Body of pancreas (tissue), 4 donors: ENCODE measurements at regions not wholly inside any gene's neighbourhood (a gene's known extent, or its start where the extent isn't known, plus 50 kb on each side); places are given as distances from the start of the nearest gene placed in this dataset.

Source experiments
- POLR2A ChIP-seq, 3 donors: fragments of 450-650 bp; IDR thresholded peaks; one replicate each; pipeline ENCODE4 v1.6.1; 2016; ENCODE audit warnings: antibody characterized with exemption in 3 of 3, mild to moderate bottlenecking in 2 of 3
- TF ChIP-seq, protein P1 (sequence below), 7 experiments: fragments of 450-650 bp in 4 of 7; fragments of 200-600 bp in 3 of 7; sonication (generic) in 3 of 7; IDR thresholded peaks; one replicate each; pipeline ENCODE4 v1.5.1; 2016 to 2019; ENCODE audit warnings: antibody characterized with exemption in 7 of 7

DNA sequence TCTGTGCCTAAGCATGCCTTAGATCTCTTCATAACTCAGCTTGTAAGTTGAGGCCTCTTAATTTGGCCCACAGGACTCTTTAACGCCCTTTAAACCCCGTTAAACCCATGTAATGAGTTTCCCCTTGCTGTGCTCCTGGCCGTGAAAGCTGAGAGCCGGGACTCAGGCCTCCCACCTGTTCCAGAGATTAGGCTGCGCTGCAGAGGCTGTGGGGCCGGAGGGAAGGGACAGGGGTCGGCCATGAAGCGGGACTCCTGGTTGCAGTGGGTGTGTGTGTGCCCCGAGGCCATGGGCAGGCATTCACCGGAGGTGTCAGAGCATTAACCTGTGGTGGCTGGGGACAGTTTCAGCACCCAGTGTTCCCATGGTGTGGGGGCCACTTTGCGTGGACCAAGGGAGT is 150.8 kb upstream of the IRX3 start:
- TF ChIP-seq, protein P1, sequence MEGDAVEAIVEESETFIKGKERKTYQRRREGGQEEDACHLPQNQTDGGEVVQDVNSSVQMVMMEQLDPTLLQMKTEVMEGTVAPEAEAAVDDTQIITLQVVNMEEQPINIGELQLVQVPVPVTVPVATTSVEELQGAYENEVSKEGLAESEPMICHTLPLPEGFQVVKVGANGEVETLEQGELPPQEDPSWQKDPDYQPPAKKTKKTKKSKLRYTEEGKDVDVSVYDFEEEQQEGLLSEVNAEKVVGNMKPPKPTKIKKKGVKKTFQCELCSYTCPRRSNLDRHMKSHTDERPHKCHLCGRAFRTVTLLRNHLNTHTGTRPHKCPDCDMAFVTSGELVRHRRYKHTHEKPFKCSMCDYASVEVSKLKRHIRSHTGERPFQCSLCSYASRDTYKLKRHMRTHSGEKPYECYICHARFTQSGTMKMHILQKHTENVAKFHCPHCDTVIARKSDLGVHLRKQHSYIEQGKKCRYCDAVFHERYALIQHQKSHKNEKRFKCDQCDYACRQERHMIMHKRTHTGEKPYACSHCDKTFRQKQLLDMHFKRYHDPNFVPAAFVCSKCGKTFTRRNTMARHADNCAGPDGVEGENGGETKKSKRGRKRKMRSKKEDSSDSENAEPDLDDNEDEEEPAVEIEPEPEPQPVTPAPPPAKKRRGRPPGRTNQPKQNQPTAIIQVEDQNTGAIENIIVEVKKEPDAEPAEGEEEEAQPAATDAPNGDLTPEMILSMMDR (IDR thresholded peaks at IDR 0.05), result no peak
- no peak for TF ChIP-seq POLR2A (IDR thresholded peaks at IDR 0.05)
